Hematopoietic multipotent progenitor cell (in vitro differentiated cells): ENCODE measurements at regions not wholly inside any gene's neighbourhood (a gene's known extent, or its start where the extent isn't known, plus 50 kb on each side); places are given as distances from the start of the nearest gene placed in this dataset.

Experiments used
- DNase-seq, 3 donors: peaks; one replicate each; pipeline ENCODE4 v3.0.0-alpha.2; 2011 to 2015; ENCODE audit warnings: low read depth in 2 of 3, low spot score in 2 of 3

- no peak for DNase-seq
Measured at GRCh38 chr13:105247830-105248229, 1287.6 kb downstream of the EFNB2 start.

- no peak for DNase-seq
Measured at GRCh38 chr13:105240371-105240770, 1295.1 kb downstream of the EFNB2 start.

DNA sequence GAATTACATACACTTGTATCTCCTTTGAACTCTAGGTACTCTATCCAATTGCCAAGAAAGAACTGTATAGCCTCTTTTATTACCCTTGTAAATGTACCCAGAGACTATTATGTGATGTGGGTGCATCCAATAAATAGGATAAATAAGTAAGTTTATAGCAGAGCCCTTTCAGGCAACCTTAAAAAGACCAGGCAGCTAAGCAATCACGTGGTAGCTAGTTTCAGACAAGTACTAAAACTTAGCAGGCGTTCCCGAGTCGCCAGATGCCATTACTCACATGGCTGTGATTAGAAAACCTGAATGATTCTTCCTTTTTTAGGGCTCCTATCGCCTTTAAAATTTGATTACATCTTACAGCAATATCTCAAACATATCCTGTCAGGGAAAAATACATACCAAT lies 1303.0 kb downstream of the EFNB2 start:
- DNase-seq: no peak

DNA sequence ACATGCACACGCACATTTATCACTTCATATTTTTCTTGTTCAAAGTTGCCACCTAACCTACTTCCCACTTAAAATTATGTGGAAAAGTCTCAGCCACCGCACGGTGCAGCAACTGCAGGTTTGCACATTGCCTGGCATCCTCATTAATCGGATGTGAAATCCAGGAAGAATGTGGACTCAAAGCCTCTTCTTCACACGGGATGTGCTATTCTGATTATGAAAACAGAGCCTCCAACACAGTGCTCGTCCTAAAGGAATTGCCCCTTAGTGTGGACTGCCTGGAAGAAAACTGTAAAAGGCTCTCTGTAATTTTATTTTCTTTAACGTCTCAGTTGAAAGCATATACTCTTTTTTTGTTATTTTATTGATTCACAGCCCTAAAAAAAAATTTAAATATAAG lies 1303.5 kb downstream of the EFNB2 start:
- no peak for DNase-seq

DNA sequence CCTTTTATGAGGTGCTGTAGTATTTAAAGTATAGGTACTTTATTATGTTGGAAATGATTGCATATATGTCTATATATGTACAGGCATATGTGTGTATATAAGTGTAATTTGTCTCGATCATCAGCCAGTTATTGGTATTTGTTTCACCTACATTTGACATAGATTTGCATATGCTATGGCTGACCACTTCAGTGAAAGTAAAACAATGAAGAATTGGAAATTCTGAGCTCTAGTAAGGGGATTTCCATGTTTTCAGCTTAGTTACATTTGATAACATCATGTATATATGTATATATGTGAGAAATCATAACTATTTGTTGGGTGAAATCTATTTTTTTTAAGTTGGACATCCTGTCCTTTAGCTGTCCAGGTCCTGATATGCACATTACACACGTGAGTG lies 1303.9 kb downstream of the EFNB2 start:
- DNase-seq: no peak

DNA sequence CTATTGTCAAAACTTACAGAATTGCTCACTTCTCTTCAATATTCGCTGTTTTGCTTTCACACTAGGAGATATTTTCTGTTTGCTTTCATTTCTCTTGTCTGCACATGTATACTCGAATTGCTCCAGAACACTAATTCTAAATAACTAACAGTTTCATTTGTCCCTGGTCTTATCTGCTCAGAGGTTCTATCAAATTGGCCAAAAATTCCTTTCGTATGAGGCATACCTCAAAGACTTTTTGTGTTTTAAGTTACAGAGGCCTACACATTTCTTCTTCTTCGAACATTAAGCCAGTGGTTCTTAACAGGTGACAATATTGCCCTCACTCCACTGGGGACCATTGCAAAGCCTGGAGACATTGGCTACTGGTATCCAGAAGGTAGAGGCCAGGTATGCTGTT lies 1314.6 kb downstream of the EFNB2 start:
- no peak for DNase-seq

- DNase-seq: no peak
Measured at GRCh38 chr13:105220063-105220462, 1315.4 kb downstream of the EFNB2 start.

DNA sequence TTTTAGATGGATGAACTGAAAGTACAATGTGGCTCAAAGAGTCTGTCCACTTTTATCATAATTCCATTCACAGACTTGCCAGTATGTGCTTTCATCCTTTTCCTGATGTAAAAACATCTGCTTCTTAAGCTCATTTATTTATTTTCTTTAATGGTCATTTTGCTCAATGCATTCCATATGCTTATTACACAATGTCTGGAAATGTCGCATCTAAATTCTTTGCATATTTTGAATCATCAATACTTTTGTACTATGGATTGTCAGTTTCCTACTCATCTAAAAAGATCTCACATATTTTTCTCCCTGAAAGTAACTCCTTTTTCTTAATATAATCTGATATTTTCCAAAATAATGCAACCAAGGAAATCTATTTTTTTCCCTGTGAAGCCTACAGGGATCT lies 1315.8 kb downstream of the EFNB2 start:
- DNase-seq: no peak

DNA sequence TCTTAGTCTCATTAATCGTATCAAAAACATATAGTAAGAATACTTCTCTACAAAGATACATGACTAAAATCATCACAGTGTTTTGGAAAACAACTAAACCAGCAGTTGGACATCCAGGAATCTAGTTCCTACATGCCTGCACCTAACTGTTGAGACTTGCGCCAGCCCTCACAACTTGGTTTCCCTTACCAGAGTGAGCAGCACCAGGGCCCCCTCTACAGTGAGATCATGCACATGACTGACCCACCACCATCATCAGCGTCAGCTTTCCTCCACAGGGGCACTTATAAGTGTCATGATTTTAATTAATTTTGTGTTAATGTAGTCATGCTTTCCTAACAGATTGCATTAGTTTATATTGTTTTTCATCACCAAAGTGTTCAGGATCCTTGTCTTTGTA lies 1322.0 kb downstream of the EFNB2 start:
- DNase-seq: no peak

GRCh38 chr13:105207572-105208293 lies 1327.7 kb downstream of the EFNB2 start:
- DNase-seq: no peak

- DNase-seq: peak in 2 of 3 donors; percentile 14 to 50
Measured at GRCh38 chr13:105202354-105202753, 1333.1 kb downstream of the EFNB2 start.

- DNase-seq: no peak
Measured at GRCh38 chr13:105201351-105201750, 1334.1 kb downstream of the EFNB2 start.

GRCh38 chr13:105200181-105200580 lies 1335.3 kb downstream of the EFNB2 start:
- no peak for DNase-seq

- DNase-seq: no peak
Measured at GRCh38 chr13:105196052-105196451, 1339.4 kb downstream of the EFNB2 start.

GRCh38 chr13:105193026-105193425 lies 1342.4 kb downstream of the EFNB2 start:
- no peak for DNase-seq

DNA sequence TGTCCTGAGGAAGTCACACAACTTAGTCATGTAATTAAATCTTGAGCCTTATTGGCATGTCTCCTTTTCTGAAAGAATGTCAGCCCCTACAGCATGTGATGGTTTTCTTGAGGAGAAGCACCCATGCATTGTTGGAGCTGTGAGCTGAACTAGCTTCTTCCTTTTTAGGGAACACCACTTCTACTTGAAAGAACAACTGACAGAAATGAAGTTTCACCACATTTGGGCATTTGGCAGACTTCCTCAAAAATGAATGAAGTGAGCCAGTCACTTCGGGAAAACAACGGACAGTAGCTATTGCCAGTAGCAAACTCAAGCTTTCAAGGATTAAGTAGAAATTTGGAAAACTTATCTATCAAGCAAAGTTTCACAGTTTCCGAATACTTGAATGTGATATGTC lies 1351.3 kb downstream of the EFNB2 start:
- DNase-seq: no peak

GRCh38 chr13:105177265-105177900 lies 1358.1 kb downstream of the EFNB2 start:
- DNase-seq: no peak

GRCh38 chr13:105170438-105170837 lies 1365.0 kb downstream of the EFNB2 start:
- DNase-seq: no peak

DNA sequence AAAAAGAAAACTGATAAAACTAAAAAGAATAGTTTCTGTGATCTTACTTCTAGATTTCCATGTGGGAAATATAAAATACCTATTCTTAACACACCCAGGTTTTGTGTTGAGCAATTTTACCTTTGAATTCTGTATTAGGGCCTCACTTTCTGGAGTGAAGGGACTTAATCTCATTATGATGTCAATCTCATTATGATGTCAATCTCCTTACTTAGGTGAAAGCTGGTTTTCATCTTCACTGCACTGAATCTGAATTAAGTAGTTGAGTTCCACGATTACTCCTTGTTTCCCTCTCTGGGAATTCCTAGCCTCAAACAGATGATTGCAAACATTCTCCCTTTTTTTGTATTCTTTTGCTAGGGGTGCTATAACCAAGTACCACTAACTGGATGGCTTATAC lies 1367.2 kb downstream of the EFNB2 start:
- no peak for DNase-seq

DNA sequence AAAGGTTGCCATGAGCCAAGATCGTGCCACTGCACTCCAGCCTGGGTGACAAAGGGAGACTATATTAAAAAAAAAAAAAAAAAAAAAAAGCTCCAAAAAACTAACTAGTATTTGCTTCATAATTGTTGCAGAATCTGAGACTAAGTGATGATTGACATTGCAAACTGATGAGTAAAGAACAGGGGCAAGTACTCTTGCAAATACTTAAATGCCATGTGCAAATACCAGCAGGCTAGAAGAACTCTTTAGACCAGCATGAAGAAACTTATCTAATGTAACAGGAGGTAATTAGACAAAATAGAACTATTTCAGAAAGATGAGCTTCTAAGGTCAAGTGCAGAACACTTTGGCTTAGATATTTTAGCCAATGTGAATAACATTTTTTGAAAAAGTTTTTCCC lies 1368.1 kb downstream of the EFNB2 start:
- no peak for DNase-seq

- no peak for DNase-seq
Measured at GRCh38 chr13:105165449-105166125, 1369.9 kb downstream of the EFNB2 start.

DNA sequence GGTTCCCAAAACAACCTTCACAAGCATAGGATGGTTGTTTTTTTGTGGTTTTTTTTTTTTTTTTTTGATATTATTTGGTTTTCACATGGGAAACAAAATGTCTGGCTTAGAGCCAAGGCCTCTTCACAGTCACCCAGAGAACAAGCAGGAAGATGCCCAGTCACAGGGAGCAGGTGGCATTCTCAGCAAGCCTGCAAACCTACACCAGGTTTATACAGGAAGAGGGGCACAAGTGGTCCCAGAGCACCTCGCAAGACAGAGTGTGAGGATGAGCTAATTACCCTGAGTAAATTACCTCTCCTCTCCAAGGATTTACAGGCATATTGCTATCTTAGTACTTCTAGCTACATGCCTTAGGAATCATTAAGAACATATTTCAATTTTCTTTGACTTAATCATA lies 1375.6 kb downstream of the EFNB2 start:
- peak in 1 of 3 donors; percentile 10 for DNase-seq
